HAP-1 (cell line): ENCODE measurements at regions not wholly inside any gene's neighbourhood (a gene's known extent, or its start where the extent isn't known, plus 50 kb on each side); places are given as distances from the start of the nearest gene placed in this dataset.

Experiments
- DNase-seq, 2 experiments: peaks; one replicate each; pipeline ENCODE4 v3.0.0-alpha.2; 2016 to 2020; ENCODE audit warnings: low spot score in 2 of 2
- H3K27me3 ChIP-seq: fragments of 250-450 bp; sonication (Bioruptor Pico); 2 replicates; pipeline ENCODE4 v1.5.1; 2020; ENCODE audit warnings: low read depth, mild to moderate bottlenecking, moderate library complexity
- H3K36me3 ChIP-seq: fragments of 250-450 bp; sonication (Bioruptor Pico); replicated peaks from 2 replicates; pipeline ENCODE4 v1.5.1; 2020; ENCODE audit warnings: mild to moderate bottlenecking
- H3K4me1 ChIP-seq: fragments of 250-450 bp; sonication (Bioruptor Pico); 2 replicates; pipeline ENCODE4 v1.5.1; 2020; ENCODE audit warnings: mild to moderate bottlenecking
- H3K4me3 ChIP-seq: fragments of 250-450 bp; sonication (Bioruptor Pico); 2 replicates; pipeline ENCODE4 v1.5.1; 2020; ENCODE audit warnings: mild to moderate bottlenecking, moderate library complexity
- H3K9me3 ChIP-seq: fragments of 250-450 bp; sonication (Bioruptor Pico); 2 replicates; pipeline ENCODE4 v1.5.1; 2020; ENCODE audit warnings: mild to moderate bottlenecking, moderate library complexity
- in situ Hi-C: fragments of 300-500 bp; cut with MboI; formaldehyde crosslinking; loops from 3 replicates; pipeline ENCODE4 v1.14.3; 2020; ENCODE audit warnings: low sequenced_read_pairs, inconsistent platforms, mixed read lengths

GRCh38 chr21:15359251-15359650 is 294.5 kb upstream of the NRIP1 start:
- DNase-seq, result no peak
- Histone ChIP-seq H3K4me3 (no peak overlapping the region), H3K4me1 (no peaks in the 10 kb centered on the region), H3K27me3 (no peaks in the 10 kb centered on the region), H3K36me3 (no peaks in the 10 kb centered on the region), H3K9me3 (no peaks in the 10 kb centered on the region)
- in situ Hi-C loops, result no loop called here

GRCh38 chr21:15362458-15362857 is 297.7 kb upstream of the NRIP1 start:
- no peak for DNase-seq
- Histone ChIP-seq H3K4me1 (no peaks in the 10 kb centered on the region), H3K36me3 (no peaks in the 10 kb centered on the region), H3K4me3 (no peak overlapping the region), H3K27me3 (no peaks in the 10 kb centered on the region), H3K9me3 (no peaks in the 10 kb centered on the region)
- in situ Hi-C loops, result no loop called here

- no peaks in the 10 kb centered on the region for H3K9me3 ChIP-seq
- in situ Hi-C loops, result no loop called here
- no peak for DNase-seq
These were observed 299.1 kb upstream of the NRIP1 start for GRCh38 chr21:15363921-15364320.

GRCh38 chr21:15365751-15366392 is 301.1 kb upstream of the NRIP1 start:
- Histone ChIP-seq H3K27me3 (no peaks in the 10 kb centered on the region), H3K4me1 (no peaks in the 10 kb centered on the region), H3K4me3 (no peak overlapping the region), H3K36me3 (no peaks in the 10 kb centered on the region), H3K9me3 (no peaks in the 10 kb centered on the region)
- in situ Hi-C loops, result no loop called here
- DNase-seq, result no peak

More at GRCh38 chr21:15363921-15364320, 299.1 kb upstream of the NRIP1 start:
- H3K27me3 ChIP-seq, result no peaks in the 10 kb centered on the region
- H3K4me3 ChIP-seq, result no peak overlapping the region
- H3K4me1 ChIP-seq, result no peaks in the 10 kb centered on the region
- no peaks in the 10 kb centered on the region for H3K36me3 ChIP-seq

GRCh38 chr21:15366555-15366954 is 301.8 kb upstream of the NRIP1 start:
- no peak for DNase-seq
- H3K27me3 ChIP-seq, result no peaks in the 10 kb centered on the region
- H3K9me3 ChIP-seq, result no peaks in the 10 kb centered on the region
- H3K36me3 ChIP-seq, result no peaks in the 10 kb centered on the region
- H3K4me3 ChIP-seq, result no peak overlapping the region
- in situ Hi-C loops, result no loop called here
- H3K4me1 ChIP-seq, result no peaks in the 10 kb centered on the region

- Histone ChIP-seq H3K4me1 (no peaks in the 10 kb centered on the region), H3K27me3 (no peaks in the 10 kb centered on the region), H3K4me3 (no peak overlapping the region), H3K36me3 (no peaks in the 10 kb centered on the region), H3K9me3 (no peaks in the 10 kb centered on the region)
- DNase-seq, result no peak
- in situ Hi-C loops, result no loop called here
These were observed 302.3 kb upstream of the NRIP1 start for GRCh38 chr21:15367061-15367626.

- in situ Hi-C loops, result no loop called here
These were observed 305.7 kb upstream of the NRIP1 start for GRCh38 chr21:15370462-15370975.

GRCh38 chr21:15373941-15374340 is 309.1 kb upstream of the NRIP1 start:
- in situ Hi-C loops, result no loop called here

More at GRCh38 chr21:15370462-15370975, 305.7 kb upstream of the NRIP1 start:
- H3K36me3 ChIP-seq, result no peaks in the 10 kb centered on the region
- no peaks in the 10 kb centered on the region for H3K27me3 ChIP-seq
- no peak for DNase-seq
- H3K4me3 ChIP-seq, result no peak overlapping the region
- H3K4me1 ChIP-seq, result no peaks in the 10 kb centered on the region
- no peaks in the 10 kb centered on the region for H3K9me3 ChIP-seq

GRCh38 chr21:15379776-15380175 is 315.0 kb upstream of the NRIP1 start:
- H3K27me3 ChIP-seq, result no peaks in the 10 kb centered on the region
- H3K4me3 ChIP-seq, result no peak overlapping the region
- in situ Hi-C loops, result no loop called here
- no peak for DNase-seq
- H3K9me3 ChIP-seq, result no peaks in the 10 kb centered on the region
- no peaks in the 10 kb centered on the region for H3K4me1 ChIP-seq
- H3K36me3 ChIP-seq, result no peaks in the 10 kb centered on the region

More at GRCh38 chr21:15373941-15374340, 309.1 kb upstream of the NRIP1 start:
- no peaks in the 10 kb centered on the region for H3K4me1 ChIP-seq
- no peaks in the 10 kb centered on the region for H3K9me3 ChIP-seq
- no peak overlapping the region for H3K4me3 ChIP-seq
- H3K27me3 ChIP-seq, result no peaks in the 10 kb centered on the region
- DNase-seq, result no peak
- H3K36me3 ChIP-seq, result no peaks in the 10 kb centered on the region

GRCh38 chr21:15383588-15383987 is 318.8 kb upstream of the NRIP1 start:
- Histone ChIP-seq H3K36me3 (no peaks in the 10 kb centered on the region), H3K9me3 (no peaks in the 10 kb centered on the region), H3K4me1 (no peaks in the 10 kb centered on the region), H3K27me3 (no peaks in the 10 kb centered on the region), H3K4me3 (no peak overlapping the region)
- no peak for DNase-seq
- in situ Hi-C loops, result no loop called here

- Histone ChIP-seq H3K4me1 (no peaks in the 10 kb centered on the region), H3K27me3 (no peaks in the 10 kb centered on the region), H3K36me3 (no peaks in the 10 kb centered on the region), H3K4me3 (no peak overlapping the region), H3K9me3 (no peaks in the 10 kb centered on the region)
- DNase-seq, result no peak
- in situ Hi-C loops, result no loop called here
These were observed 325.2 kb upstream of the NRIP1 start for GRCh38 chr21:15390049-15390448.

- no peak overlapping the region for H3K4me3 ChIP-seq
- DNase-seq, result no peak
- H3K36me3 ChIP-seq, result no peaks in the 10 kb centered on the region
- H3K9me3 ChIP-seq, result no peaks in the 10 kb centered on the region
- in situ Hi-C loops, result no loop called here
- no peaks in the 10 kb centered on the region for H3K4me1 ChIP-seq
- no peaks in the 10 kb centered on the region for H3K27me3 ChIP-seq
These were observed 332.5 kb upstream of the NRIP1 start for GRCh38 chr21:15397258-15397657.

- Histone ChIP-seq H3K9me3 (no peaks in the 10 kb centered on the region), H3K4me1 (no peaks in the 10 kb centered on the region)
- in situ Hi-C loops, result no loop called here
These were observed 328.9 kb upstream of the USP25 start for GRCh38 chr21:15400905-15401304.

GRCh38 chr21:15401331-15401730 is 328.5 kb upstream of the USP25 start:
- Histone ChIP-seq H3K9me3 (no peaks in the 10 kb centered on the region), H3K27me3 (no peaks in the 10 kb centered on the region), H3K4me1 (no peaks in the 10 kb centered on the region), H3K36me3 (no peaks in the 10 kb centered on the region), H3K4me3 (no peak overlapping the region)
- in situ Hi-C loops, result no loop called here
- no peak for DNase-seq

More at GRCh38 chr21:15400905-15401304, 328.9 kb upstream of the USP25 start:
- no peak for DNase-seq
- no peaks in the 10 kb centered on the region for H3K27me3 ChIP-seq
- H3K4me3 ChIP-seq, result no peak overlapping the region
- H3K36me3 ChIP-seq, result no peaks in the 10 kb centered on the region
